NCI-H226 (cell line): ENCODE measurements at regions not wholly inside any gene's neighbourhood (a gene's known extent, or its start where the extent isn't known, plus 50 kb on each side); places are given as distances from the start of the nearest gene placed in this dataset.

Source experiments
- DNase-seq: peaks from one replicate; pipeline ENCODE4 v3.0.0-alpha.2; 2015

- DNase-seq = no peak
These were observed 52.7 kb upstream of the PDZRN3 start for GRCh38 chr3:73677336-73678024.
